ENCODE measurements at regions not wholly inside any gene's neighbourhood (a gene's known extent, or its start where the extent isn't known, plus 50 kb on each side); places are given as distances from the start of the nearest gene placed in this dataset.

DNA sequence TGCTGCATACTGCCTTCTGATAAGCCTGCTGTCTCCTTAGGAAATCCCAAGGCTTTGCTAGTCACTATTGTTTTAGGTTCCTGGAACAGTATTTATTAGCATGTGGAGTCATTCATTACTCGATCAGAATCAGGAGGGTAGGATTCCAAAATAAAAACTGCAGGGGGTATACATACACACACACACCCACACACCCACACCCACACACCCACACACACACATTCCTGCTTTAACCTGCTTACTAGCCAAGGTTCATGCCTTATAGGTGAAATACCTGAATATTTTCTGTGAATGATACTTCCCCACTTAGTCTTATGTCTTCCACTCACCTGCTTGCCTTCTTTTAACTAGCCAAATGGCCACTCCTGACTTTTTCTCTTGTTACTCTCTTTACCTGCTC, 325.1 kb downstream of the ADGRL2 start:
- H3K4me1 Mint-ChIP-seq (ENCODE audit: low read depth), result no peaks in the 10 kb centered on the region
- no peaks in the 10 kb centered on the region for H3K9me3 Mint-ChIP-seq (ENCODE audit: low read depth)
- no peaks in the 10 kb centered on the region for H3K27me3 Mint-ChIP-seq
- no peak overlapping the region for H3K27ac Mint-ChIP-seq
- H3K36me3 Mint-ChIP-seq, result no peaks in the 10 kb centered on the region
- no peak overlapping the region for H3K4me3 Mint-ChIP-seq

DNA sequence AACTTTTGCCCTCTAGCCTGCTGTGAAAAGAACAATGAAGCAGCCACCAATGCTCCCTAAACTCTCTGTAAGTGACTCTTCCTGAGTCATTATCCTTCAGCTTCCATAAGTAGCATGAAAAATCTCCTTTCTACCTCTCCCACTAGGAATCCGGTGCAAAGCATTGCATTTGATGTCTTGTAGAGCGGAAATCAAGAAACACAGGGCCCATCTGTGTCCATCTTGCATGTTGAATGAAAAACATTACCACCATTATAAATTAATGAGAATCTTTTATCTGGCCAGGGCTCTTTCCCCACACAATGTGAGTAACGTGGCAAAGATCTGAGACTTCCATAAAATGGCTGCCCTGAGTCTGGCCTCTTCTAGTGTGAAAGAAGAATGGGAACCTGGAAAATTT, 324.4 kb downstream of the ADGRL2 start:
- H3K9me3 Mint-ChIP-seq (ENCODE audit: low read depth), result no peaks in the 10 kb centered on the region
- H3K4me3 Mint-ChIP-seq, result no peak overlapping the region
- no peak overlapping the region for H3K27ac Mint-ChIP-seq
- H3K27me3 Mint-ChIP-seq, result no peaks in the 10 kb centered on the region
- no peaks in the 10 kb centered on the region for H3K4me1 Mint-ChIP-seq (ENCODE audit: low read depth)
- no peaks in the 10 kb centered on the region for H3K36me3 Mint-ChIP-seq

DNA sequence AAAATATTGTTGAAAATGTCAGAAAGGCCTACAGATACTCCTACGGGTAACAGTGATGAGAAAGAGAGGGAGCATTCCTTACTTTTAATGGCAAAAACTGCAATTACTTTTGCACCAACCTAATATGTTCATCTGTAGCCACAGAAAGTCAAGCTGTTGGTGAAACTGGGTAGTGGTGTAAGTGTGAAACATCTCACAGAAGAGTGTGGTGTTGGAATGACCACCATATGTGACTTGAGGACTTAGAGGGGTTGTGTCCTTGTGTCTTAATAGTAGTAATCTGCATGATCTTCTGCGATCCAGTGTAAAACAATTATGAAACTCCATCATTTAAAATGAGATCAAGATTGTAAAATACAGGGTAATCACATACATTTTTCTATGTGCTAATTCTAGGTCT, 320.7 kb downstream of the ADGRL2 start:
- no peaks in the 10 kb centered on the region for H3K4me1 Mint-ChIP-seq (ENCODE audit: low read depth)
- H3K27me3 Mint-ChIP-seq, result no peaks in the 10 kb centered on the region
- H3K9me3 Mint-ChIP-seq (ENCODE audit: low read depth), result no peaks in the 10 kb centered on the region
- H3K36me3 Mint-ChIP-seq, result no peaks in the 10 kb centered on the region
- no peak overlapping the region for H3K27ac Mint-ChIP-seq
- H3K4me3 Mint-ChIP-seq, result no peak overlapping the region

DNA sequence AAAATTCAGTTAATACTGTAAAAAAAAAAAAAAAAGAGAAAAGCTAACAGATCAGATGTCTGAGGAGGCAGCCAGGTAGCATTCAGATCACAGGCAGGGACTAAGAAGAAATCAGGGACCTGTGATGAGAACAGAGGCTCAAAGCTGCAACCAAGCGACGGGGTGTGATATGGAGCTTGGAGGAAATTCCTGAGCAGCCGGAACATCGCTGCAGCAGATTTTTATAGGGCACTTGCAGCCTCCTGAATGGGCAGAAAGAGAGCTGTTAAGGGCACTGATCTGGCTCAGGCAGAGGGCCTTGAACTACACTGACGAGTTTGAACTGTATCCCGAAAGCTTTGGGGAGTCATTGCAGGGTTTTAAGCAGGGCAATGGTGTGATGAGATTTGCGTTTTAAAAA, 315.4 kb downstream of the ADGRL2 start:
- Mint-ChIP-seq H3K4me3 (no peak overlapping the region), H3K9me3 (ENCODE audit: low read depth) (no peaks in the 10 kb centered on the region), H3K27ac (no peak overlapping the region), H3K27me3 (no peaks in the 10 kb centered on the region), H3K36me3 (no peaks in the 10 kb centered on the region), H3K4me1 (ENCODE audit: low read depth) (no peaks in the 10 kb centered on the region)

DNA sequence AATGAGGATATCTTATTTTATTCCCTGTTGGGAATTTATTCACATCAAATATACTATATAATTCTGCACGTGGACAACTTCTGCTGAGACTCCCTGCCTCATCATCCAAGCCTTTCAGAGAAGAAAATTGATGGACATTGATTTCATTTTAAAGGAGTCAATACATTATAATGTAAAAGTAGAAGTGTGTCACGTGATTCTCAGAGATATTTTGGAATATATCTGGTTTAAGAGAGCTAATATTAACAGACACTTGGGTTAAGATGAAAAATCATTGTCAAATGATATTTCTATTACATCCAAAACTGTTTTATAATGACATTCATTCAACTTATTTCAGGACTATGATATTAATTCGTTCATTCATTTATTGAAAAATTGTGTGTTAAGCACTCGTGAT, 314.2 kb downstream of the ADGRL2 start:
- Mint-ChIP-seq H3K4me3 (no peak overlapping the region), H3K4me1 (ENCODE audit: low read depth) (no peaks in the 10 kb centered on the region), H3K36me3 (no peaks in the 10 kb centered on the region), H3K9me3 (ENCODE audit: low read depth) (no peaks in the 10 kb centered on the region), H3K27me3 (no peaks in the 10 kb centered on the region), H3K27ac (no peak overlapping the region)

DNA sequence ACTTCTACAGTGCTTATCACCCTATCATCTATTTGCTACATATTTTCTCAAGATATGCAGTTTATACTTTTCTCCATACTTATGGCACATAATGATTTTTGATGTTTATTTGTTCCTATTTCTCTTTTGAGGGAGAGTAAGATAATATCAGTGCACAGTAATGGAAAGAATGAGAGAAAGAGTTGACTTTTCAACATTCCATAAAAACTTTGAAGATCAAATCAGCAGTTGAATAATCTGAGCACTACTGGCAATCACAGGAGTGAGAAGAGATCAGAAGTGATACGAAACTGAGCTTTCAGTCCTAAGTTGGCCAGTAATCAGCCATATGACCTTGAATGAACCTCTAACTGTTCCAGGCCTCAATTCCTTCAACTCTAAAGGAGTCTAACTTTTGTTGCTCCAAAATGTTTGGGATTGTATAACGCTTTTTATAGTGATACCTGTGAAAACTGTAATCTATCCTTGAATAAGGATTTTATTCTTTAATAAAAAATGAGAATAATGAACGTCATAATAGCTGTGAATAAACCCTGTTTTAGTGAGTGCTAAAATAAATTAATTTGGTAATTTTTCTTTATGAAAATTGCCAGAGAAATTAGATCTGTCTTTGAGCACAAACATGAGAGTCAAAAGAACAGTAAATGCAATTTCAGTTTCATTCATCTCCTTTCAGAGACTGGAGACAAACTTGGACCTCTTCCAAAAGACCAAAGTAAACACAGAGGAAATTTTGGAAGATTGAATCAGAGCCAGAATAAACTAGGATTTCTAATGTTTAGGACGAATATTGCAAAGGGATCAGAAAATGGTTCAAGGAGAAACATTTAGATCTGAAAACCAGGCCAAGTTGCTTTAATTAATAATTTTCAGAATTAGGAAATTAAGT, 309.9 kb downstream of the ADGRL2 start:
- Mint-ChIP-seq H3K36me3 (no peaks in the 10 kb centered on the region), H3K9me3 (ENCODE audit: low read depth) (peaks cover 4% of the 10 kb centered on the region), H3K4me1 (ENCODE audit: low read depth) (no peaks in the 10 kb centered on the region), H3K27ac (no peak overlapping the region), H3K4me3 (no peak overlapping the region), H3K27me3 (no peaks in the 10 kb centered on the region)

DNA sequence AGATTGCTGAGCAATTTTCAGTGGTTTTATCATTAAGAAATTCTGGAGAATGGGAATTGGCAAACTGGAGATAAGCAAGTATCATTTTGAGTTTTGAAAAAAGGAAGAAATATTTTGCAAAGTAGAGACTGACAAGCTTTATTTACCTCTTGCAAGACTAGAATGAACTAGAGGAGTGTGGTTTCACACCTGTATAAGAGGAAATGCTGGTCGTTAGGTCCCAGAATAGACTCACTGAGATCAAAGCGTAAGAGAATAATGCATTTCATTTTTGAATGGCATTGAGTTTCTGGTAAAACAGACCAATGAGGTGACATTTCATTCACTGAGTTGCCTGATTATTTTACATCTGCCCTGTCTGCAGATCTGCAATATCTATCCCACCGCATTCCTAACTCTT, 308.1 kb downstream of the ADGRL2 start:
- no peak overlapping the region for H3K27ac Mint-ChIP-seq
- H3K4me3 Mint-ChIP-seq, result no peak overlapping the region

DNA sequence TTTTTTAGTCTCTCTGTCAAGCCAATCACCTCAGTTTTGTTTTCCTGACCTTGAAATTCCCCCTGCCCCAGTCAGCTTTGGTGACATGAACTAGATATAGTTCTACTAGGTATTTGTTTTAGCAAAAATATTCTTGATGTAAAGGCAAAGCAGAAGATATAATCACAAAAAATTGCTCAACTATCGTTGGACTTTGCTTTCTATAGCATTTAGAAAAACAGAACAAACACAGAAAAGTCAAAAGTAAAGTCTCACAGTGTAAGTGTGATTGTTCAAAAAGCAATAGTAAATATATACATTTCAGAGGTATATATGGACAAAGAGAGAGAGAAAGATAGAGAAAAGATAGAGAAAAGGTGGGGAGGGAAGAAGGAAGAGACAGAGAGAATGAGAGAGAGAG, 305.9 kb downstream of the ADGRL2 start:
- Mint-ChIP-seq H3K36me3 (no peaks in the 10 kb centered on the region), H3K27me3 (no peaks in the 10 kb centered on the region), H3K4me1 (ENCODE audit: low read depth) (no peaks in the 10 kb centered on the region), H3K9me3 (ENCODE audit: low read depth) (peaks cover 4% of the 10 kb centered on the region), H3K27ac (no peak overlapping the region), H3K4me3 (no peak overlapping the region)

More for the DNA sequence above, 308.1 kb downstream of the ADGRL2 start:
- H3K27me3 Mint-ChIP-seq, result no peaks in the 10 kb centered on the region
- H3K9me3 Mint-ChIP-seq (ENCODE audit: low read depth), result peaks cover 4% of the 10 kb centered on the region
- no peaks in the 10 kb centered on the region for H3K4me1 Mint-ChIP-seq (ENCODE audit: low read depth)
- no peaks in the 10 kb centered on the region for H3K36me3 Mint-ChIP-seq

DNA sequence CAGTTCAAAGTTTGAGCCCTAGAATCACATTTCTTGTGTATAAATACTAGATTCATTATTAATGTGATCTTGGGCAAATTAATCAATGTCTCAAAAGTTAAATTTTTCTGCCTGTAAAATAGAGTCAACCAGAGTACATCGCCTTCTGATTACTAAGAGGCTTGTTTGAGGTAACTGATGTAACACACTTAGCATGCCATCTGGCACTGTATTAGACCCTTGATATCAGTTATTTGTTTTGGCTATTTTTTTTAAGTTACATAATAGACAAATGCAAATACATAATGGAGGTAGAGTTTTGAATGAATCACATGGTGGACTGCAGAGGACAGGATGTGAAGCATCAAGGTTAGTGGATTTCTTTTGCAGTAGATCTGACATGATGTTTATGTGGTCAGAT, 298.4 kb downstream of the ADGRL2 start:
- Mint-ChIP-seq H3K4me1 (ENCODE audit: low read depth) (no peaks in the 10 kb centered on the region), H3K36me3 (no peaks in the 10 kb centered on the region), H3K27ac (no peak overlapping the region), H3K9me3 (ENCODE audit: low read depth) (no peaks in the 10 kb centered on the region), H3K27me3 (no peaks in the 10 kb centered on the region), H3K4me3 (no peak overlapping the region)

DNA sequence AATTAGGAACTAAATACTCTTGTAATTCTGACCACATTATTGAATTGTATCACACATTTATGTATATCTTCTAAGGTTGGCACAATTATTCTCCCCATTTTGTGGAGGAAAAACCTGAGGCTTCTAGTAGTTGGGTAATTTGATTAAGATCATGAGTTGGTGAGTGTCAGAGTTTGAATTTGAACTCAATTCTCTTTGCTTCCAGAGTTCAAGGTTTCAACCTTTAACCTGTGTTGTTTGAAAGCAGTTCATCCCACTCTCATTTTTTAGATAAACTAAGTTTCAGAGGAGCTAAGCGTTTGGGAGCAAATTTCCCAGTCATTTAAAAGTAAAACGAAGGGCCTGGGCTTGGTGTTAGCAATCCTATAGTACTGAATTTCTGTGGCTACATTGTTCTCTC, 293.4 kb downstream of the ADGRL2 start:
- no peaks in the 10 kb centered on the region for H3K9me3 Mint-ChIP-seq (ENCODE audit: low read depth)
- H3K4me1 Mint-ChIP-seq (ENCODE audit: low read depth), result no peaks in the 10 kb centered on the region
- H3K4me3 Mint-ChIP-seq, result no peak overlapping the region
- H3K27me3 Mint-ChIP-seq, result no peaks in the 10 kb centered on the region
- H3K27ac Mint-ChIP-seq, result no peak overlapping the region
- H3K36me3 Mint-ChIP-seq, result no peaks in the 10 kb centered on the region

DNA sequence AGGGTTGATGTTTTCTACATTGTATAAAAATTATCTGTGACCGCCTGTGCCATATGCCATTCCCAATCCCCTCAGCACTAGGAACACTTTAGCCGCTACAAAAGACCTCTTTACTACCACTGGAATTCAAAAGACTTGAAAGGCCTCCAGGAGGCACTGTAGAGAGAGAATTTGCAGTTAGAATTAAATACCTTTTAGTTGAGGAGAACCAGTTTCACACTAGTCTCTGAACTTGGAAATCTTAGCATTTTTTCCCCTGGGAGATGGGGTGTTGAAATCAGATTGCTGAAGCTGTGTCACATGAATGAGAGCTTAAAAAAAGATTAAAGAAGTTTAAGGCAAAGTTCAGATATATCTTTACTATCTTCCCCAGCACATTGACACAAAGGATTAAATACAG, 291.0 kb downstream of the ADGRL2 start:
- Mint-ChIP-seq H3K27me3 (no peaks in the 10 kb centered on the region), H3K4me3 (no peak overlapping the region), H3K27ac (no peak overlapping the region), H3K9me3 (ENCODE audit: low read depth) (no peaks in the 10 kb centered on the region), H3K36me3 (no peaks in the 10 kb centered on the region), H3K4me1 (ENCODE audit: low read depth) (no peaks in the 10 kb centered on the region)

DNA sequence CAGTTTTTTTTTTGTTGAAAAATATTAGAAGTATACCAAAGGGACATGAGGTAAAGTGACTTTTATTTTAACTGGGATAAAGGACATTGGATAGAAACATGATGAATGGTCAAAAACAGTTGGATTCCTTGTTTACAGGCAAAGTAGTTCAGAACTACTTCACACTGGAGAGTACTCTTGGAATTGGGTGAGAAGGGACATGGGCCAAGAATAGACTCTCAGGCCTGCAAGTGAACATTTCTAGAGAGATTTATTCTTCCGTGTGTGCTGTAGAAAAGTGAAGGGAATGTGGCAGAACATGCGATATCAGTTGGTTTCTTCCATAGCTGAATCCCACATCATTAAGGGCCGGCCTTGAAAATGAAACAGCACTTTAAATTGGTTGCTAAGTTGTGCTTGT, 290.5 kb downstream of the ADGRL2 start:
- Mint-ChIP-seq H3K27ac (no peak overlapping the region), H3K4me1 (ENCODE audit: low read depth) (no peaks in the 10 kb centered on the region), H3K4me3 (no peak overlapping the region), H3K27me3 (no peaks in the 10 kb centered on the region), H3K9me3 (ENCODE audit: low read depth) (no peaks in the 10 kb centered on the region), H3K36me3 (no peaks in the 10 kb centered on the region)

DNA sequence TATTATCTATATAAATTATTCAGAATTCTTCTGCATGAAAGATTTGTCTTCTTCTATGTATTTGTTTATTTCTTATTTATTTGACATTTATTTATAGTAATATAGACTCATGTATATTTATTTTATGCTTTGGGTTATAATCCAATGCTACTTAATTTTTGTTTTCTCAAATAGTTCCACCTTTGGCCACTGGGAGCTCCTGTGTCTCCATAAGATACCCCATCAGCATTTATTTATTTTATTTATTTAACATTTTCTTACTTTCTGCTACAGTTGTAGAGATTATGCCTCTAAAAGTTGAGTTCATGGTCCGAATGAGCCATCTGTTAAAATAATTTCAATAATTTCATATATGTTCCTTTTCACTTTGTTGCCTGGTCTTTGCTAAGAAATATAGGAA, 289.4 kb downstream of the ADGRL2 start:
- H3K36me3 Mint-ChIP-seq, result no peaks in the 10 kb centered on the region
- H3K4me3 Mint-ChIP-seq, result no peak overlapping the region
- H3K27ac Mint-ChIP-seq, result no peak overlapping the region
- no peaks in the 10 kb centered on the region for H3K9me3 Mint-ChIP-seq (ENCODE audit: low read depth)
- no peaks in the 10 kb centered on the region for H3K4me1 Mint-ChIP-seq (ENCODE audit: low read depth)
- no peaks in the 10 kb centered on the region for H3K27me3 Mint-ChIP-seq

DNA sequence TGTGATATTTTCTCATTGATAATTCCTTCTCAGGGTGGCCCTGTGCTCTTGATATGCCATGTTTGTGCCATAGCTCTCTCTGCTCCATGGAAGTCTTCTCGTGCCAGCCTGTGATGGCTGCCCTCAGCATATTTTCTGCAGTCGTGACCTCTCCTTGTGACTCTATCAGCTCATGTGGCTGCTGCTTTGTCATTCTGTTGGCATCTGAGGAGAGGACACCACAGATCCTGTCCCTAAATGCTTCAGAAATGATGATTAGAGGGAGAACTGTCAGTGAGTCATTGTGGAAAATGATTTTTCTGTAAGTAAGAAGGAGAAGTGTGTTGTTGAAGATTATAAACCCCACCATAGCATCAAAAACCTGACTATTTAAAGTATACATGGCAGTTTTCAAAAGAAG, 286.0 kb downstream of the ADGRL2 start:
- no peaks in the 10 kb centered on the region for H3K4me1 Mint-ChIP-seq (ENCODE audit: low read depth)
- H3K27me3 Mint-ChIP-seq, result no peaks in the 10 kb centered on the region
- no peak overlapping the region for H3K27ac Mint-ChIP-seq
- no peak overlapping the region for H3K4me3 Mint-ChIP-seq
- H3K36me3 Mint-ChIP-seq, result no peaks in the 10 kb centered on the region
- no peaks in the 10 kb centered on the region for H3K9me3 Mint-ChIP-seq (ENCODE audit: low read depth)

DNA sequence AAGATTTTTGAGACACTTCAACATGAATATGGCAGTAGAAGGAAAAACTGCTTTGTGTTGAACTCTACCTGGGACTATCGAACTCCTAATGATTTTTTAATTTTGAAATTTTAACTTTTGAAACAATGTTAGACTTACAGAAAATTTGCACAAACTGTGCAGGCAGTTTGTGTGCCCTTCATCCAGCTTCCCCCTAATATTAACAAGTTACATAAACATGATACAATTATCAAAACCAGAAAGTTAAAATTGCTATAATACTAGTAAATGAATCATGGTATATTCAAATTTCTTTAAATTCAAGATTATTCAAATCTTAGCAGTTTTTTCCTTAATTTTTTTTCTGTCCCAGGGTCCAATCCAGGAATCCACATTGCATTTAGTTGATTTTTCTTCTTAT, 278.9 kb downstream of the ADGRL2 start:
- Mint-ChIP-seq H3K4me3 (no peak overlapping the region), H3K4me1 (ENCODE audit: low read depth) (no peaks in the 10 kb centered on the region), H3K27me3 (no peaks in the 10 kb centered on the region), H3K9me3 (ENCODE audit: low read depth) (no peaks in the 10 kb centered on the region), H3K27ac (no peak overlapping the region), H3K36me3 (no peaks in the 10 kb centered on the region)

DNA sequence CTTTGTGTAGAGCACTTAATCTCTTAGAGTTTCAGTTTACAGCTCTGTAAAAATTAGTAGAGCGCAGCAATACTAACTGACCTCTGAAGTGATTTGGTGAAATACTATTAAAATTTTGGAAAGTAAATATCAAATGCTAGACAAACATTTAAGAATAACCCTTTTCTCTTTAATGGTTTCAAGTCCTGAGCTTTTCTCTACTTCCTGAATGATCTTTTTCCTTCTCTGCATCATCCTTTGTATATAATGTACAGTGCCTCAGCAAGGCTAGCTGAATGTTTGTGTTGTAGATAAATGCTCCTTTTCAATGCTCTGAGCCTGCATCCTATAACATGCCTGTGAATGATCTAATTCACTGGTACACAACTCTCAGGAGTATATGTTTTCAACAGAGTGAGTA, 272.9 kb downstream of the ADGRL2 start:
- Mint-ChIP-seq H3K36me3 (no peaks in the 10 kb centered on the region), H3K4me1 (ENCODE audit: low read depth) (no peaks in the 10 kb centered on the region), H3K4me3 (no peak overlapping the region), H3K27ac (no peak overlapping the region), H3K9me3 (ENCODE audit: low read depth) (no peaks in the 10 kb centered on the region), H3K27me3 (no peaks in the 10 kb centered on the region)
